DMS114 treated with DMSO at 0.1 percent for 48 hours (cell line): ENCODE measurements at regions not wholly inside any gene's neighbourhood (a gene's known extent, or its start where the extent isn't known, plus 50 kb on each side); places are given as distances from the start of the nearest gene placed in this dataset.

ENCODE experiments used
- DNase-seq: peaks from one replicate; lab custom pipeline; 2025; ENCODE audit not compliant: unreplicated experiment; lab: John Stamatoyannopoulos, UW

GRCh38 chr5:98464737-98465330 is 308.6 kb upstream of the RGMB start:
- DNase-seq: no peak

GRCh38 chr5:98468188-98468869 is 305.1 kb upstream of the RGMB start:
- DNase-seq: no peak

DNA sequence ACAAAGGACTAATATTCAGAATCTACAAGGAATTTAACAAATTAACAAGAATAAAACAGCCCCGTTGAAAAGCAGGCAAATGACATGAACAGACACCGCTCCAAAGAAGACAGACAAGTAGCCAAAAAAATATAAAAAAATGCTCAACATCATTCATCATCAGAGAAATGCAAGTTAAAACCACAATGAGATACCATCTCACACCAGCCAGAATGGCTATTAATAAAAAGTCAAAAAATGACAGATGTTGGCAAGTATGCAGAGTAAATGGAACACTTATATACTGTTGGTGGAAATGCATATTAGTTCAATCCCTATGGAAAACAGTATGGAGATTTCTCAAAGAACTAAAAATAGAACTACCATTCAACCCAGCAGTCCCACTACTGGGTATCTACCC is 302.7 kb upstream of the RGMB start:
- no peak for DNase-seq

- DNase-seq: no peak
Observed at GRCh38 chr5:98471458-98471857, 302.0 kb upstream of the RGMB start.

GRCh38 chr5:98474216-98474615 is 299.2 kb upstream of the RGMB start:
- no peak for DNase-seq

GRCh38 chr5:98474782-98475181 is 298.7 kb upstream of the RGMB start:
- DNase-seq: no peak

GRCh38 chr5:98482321-98483300 is 290.9 kb upstream of the RGMB start:
- DNase-seq: no peak

- DNase-seq: no peak
Observed at GRCh38 chr5:98483301-98483685, 290.2 kb upstream of the RGMB start.

- DNase-seq: no peak
Observed at GRCh38 chr5:98489021-98489420, 284.4 kb upstream of the RGMB start.

DNA sequence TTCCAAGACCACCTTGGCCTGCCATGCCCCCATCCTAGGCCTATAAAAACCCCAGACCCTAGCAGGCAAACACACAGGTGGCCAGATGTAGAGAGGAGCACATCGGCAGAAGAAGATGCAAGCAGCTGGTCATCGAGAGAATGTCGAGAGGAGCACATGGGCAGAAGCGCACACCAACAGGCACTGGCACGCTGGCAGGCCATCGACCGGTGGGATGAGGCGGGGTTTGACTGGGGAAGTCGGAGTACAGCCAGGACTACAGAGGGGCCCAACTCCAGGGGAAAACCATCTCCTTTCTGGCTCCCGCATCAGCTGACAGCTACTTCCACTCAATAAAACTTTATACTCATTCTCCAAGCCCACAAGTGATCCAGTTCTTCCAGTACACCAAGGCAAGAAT is 283.1 kb upstream of the RGMB start:
- no peak for DNase-seq

DNA sequence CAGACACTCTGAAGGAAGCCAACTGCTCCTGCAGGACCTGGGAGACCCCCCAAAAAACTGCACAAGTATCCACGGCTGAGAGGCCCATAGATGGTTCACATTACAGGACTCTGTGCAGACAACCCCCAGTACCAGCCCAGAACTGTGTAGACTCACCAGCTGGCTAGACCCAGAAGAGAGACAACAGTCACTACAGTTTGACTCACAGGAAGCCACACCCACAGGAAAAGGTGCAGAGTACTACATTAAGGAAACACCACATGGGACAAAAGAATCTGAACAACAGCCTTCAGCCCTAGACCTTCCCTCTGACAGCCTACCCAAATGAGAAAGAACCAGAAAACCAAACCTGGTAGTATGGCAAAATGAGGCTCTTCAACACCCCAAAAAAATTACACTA is 281.2 kb upstream of the RGMB start:
- DNase-seq: no peak

DNA sequence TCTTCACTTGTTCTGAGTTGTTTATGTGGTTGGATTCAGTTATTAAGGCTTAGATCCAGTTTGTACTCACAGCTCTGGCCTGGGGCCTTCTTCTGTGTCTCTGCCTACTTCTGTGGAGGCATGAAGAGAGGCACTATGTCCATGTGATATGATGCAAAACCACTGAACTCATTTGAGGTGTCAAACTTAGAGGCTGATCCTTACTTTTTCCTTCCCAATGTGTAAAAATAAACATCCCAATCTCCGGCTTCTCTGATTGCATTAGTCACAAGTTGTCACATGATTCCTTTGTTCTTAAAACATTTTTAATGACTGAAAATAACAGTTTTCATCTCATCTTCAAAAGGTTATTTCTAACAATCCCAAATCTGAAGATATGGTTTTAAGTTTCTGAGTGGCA is 276.0 kb upstream of the RGMB start:
- DNase-seq: no peak

GRCh38 chr5:98498028-98498427 is 275.4 kb upstream of the RGMB start:
- no peak for DNase-seq

- no peak for DNase-seq
Observed at GRCh38 chr5:98499892-98500291, 273.6 kb upstream of the RGMB start.

- DNase-seq: no peak
Observed at GRCh38 chr5:98500811-98501210, 272.7 kb upstream of the RGMB start.

- no peak for DNase-seq
Observed at GRCh38 chr5:98503616-98504015, 269.8 kb upstream of the RGMB start.

DNA sequence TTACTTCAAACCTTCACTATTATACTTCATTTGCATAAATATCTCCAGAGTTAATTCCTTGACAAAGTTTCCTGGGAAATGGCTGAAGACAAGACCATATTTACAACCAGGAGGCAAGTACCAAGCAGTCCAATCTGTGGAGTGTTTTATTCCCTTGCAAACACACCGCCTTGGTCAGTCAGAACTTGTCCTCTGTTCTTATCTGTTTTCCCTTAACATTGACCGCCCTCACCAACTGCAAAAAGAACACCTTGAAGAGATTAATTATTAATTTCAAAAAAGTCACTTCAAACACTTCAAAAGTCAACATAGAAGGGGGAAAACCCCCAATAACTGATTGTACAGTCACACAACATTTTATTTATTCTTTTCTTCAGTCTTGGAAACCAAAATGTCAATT is 269.0 kb upstream of the RGMB start:
- DNase-seq: no peak

- DNase-seq: no peak
Observed at GRCh38 chr5:98510143-98510985, 263.1 kb upstream of the RGMB start.

DNA sequence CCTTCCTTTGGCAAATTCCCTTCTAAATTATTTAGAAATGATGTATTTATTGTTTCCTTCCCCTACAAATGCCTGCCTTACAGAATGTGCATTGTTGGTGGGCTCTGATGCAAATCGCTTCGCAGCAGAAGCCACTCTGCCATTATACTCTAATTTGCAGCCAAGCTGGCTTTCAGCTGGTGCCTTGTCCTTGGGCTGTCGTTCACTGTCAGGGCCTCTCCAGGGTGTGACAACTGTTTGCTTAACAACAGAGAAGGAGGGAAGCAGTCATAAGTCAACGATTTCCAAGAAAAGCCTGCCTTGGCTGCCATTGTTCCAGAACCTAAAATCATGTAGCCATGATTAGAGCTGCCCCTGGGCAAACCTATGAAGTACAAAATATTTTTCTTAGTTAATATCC is 260.1 kb upstream of the RGMB start:
- DNase-seq: no peak

DNA sequence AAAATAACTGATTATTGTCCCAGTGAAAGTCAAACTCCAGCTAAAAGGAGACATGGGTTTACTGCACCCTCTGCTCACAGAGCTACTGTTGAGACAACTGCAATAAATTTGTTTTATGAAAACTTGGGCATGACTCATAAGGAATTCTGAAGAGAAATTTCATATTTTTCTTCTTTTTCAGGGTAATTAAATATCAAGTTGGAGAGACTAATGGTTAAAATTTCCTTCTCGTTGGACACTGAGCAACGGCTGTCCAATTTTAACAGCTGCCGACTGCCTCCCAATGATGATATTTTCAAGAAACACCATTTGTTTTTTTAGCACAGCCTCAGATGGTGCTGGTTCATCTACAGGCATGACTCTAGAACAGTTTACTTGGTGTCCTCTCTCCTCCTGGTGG is 259.2 kb upstream of the RGMB start:
- no peak for DNase-seq

GRCh38 chr5:98516701-98517100 is 256.8 kb upstream of the RGMB start:
- DNase-seq: no peak
